GM12875 (cell line): ENCODE measurements at regions not wholly inside any gene's neighbourhood (a gene's known extent, or its start where the extent isn't known, plus 50 kb on each side); places are given as distances from the start of the nearest gene placed in this dataset.

Experiments used
- H3K4me3 ChIP-seq: one replicate; pipeline ENCODE4 v1.5.1; 2011; ENCODE audit warnings: low read depth, low read length, control low read depth
- TF ChIP-seq, protein P1 (sequence below): IDR thresholded peaks from 2 replicates; pipeline ENCODE4 v1.5.1; 2011; ENCODE audit warnings: low read depth, mild to moderate bottlenecking, control low read depth, inconsistent platforms, low read length, moderate library complexity, borderline replicate concordance; ENCODE audit not compliant: insufficient read depth

DNA sequence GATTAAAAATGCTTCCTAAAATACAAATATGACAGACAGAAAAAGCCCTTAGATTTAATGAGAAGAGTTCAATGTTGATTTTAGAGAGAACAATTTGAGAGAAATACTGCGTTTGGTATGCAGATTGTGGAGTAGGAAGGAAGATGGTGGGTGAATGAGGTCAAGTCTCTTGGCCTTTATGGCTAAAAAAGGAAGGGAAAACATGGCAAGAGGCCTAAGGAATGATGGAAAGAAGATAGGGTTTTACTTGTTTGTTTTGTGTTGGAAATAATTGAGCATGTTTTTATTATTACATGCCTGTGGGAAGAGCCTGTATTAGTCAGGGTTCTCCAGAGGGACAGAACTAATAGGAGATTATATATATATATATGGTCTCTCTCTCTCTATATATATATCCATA lies 318.1 kb downstream of the TRIB2 start:
- TF ChIP-seq, protein P1, sequence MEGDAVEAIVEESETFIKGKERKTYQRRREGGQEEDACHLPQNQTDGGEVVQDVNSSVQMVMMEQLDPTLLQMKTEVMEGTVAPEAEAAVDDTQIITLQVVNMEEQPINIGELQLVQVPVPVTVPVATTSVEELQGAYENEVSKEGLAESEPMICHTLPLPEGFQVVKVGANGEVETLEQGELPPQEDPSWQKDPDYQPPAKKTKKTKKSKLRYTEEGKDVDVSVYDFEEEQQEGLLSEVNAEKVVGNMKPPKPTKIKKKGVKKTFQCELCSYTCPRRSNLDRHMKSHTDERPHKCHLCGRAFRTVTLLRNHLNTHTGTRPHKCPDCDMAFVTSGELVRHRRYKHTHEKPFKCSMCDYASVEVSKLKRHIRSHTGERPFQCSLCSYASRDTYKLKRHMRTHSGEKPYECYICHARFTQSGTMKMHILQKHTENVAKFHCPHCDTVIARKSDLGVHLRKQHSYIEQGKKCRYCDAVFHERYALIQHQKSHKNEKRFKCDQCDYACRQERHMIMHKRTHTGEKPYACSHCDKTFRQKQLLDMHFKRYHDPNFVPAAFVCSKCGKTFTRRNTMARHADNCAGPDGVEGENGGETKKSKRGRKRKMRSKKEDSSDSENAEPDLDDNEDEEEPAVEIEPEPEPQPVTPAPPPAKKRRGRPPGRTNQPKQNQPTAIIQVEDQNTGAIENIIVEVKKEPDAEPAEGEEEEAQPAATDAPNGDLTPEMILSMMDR = no peak

GRCh38 chr2:13035866-13036265 lies 319.1 kb downstream of the TRIB2 start:
- no peak overlapping the region for H3K4me3 ChIP-seq
- TF ChIP-seq, protein P1 = no peak

More for the DNA sequence above, 318.1 kb downstream of the TRIB2 start:
- no peak overlapping the region for H3K4me3 ChIP-seq

- H3K4me3 ChIP-seq = no peak overlapping the region
- TF ChIP-seq, protein P1 = no peak
These were observed 323.3 kb downstream of the TRIB2 start for GRCh38 chr2:13040043-13040442.

- no peak overlapping the region for H3K4me3 ChIP-seq
- TF ChIP-seq, protein P1 = no peak
These were observed 329.9 kb downstream of the TRIB2 start for GRCh38 chr2:13046557-13047165.

- TF ChIP-seq, protein P1 = no peak
- no peak overlapping the region for H3K4me3 ChIP-seq
These were observed 334.0 kb downstream of the TRIB2 start for GRCh38 chr2:13050764-13051163.

- H3K4me3 ChIP-seq = no peak overlapping the region
- TF ChIP-seq, protein P1 = no peak
These were observed 335.8 kb downstream of the TRIB2 start for GRCh38 chr2:13052547-13052946.

- no peak overlapping the region for H3K4me3 ChIP-seq
- TF ChIP-seq, protein P1 = peak; percentile 11; the same call in 1 of the 2 replicates
These were observed 339.6 kb downstream of the TRIB2 start for GRCh38 chr2:13056259-13056843.
